K562 (cell line): ENCODE measurements at regions not wholly inside any gene's neighbourhood (a gene's known extent, or its start where the extent isn't known, plus 50 kb on each side); places are given as distances from the start of the nearest gene placed in this dataset.

ENCODE experiments used
- BMI1 ChIP-seq: fragments of 150-350 bp; IDR thresholded peaks from 2 replicates; pipeline ENCODE4 v1.6.1; 2014; ENCODE audit warnings: low read length
- CEBPG ChIP-seq, 3 experiments: fragments of 200-800 bp in 1 of 3; sonication (Bioruptor generic) in 1 of 3; sonication (generic) in 1 of 3; formaldehyde crosslinking in 1 of 3; IDR thresholded peaks in 2 of 3; conservative IDR thresholded peaks in 1 of 3; 2 replicates each; pipeline versions ENCODE4 v1.6.1 to v1.8.0; 2016 to 2022; ENCODE audit warnings: missing compliant biosample characterization in 2 of 3, missing genetic modification characterization in 2 of 3, mild to moderate bottlenecking in 1 of 3, missing genetic modification reagents in 1 of 3
- CTCF ChIP-seq, 3 experiments: IDR thresholded peaks in 2 of 3; conservative IDR thresholded peaks in 1 of 3; 2 replicates each; pipeline ENCODE4 v1.5.1; 2011 to 2012; ENCODE audit warnings: low read length in 3 of 3, mild to moderate bottlenecking in 3 of 3, control low read depth in 2 of 3, improper control_type of control experiment in 1 of 3, inconsistent platforms in 1 of 3, low read depth in 1 of 3, mixed read lengths in 1 of 3, moderate library complexity in 1 of 3; ENCODE audit not compliant: insufficient read depth in 2 of 3
- ELF2 ChIP-seq: fragments of 250-450 bp; sonication (Bioruptor Pico); IDR thresholded peaks from 2 replicates; pipeline ENCODE4 v1.5.0; 2021; ENCODE audit warnings: mild to moderate bottlenecking
- RB1 ChIP-seq: fragments of 450-650 bp; IDR thresholded peaks from 2 replicates; pipeline ENCODE4 v1.6.1; 2017; ENCODE audit warnings: low read depth, mild to moderate bottlenecking
- SOX6 ChIP-seq: fragments of 450-650 bp; IDR thresholded peaks from 2 replicates; pipeline ENCODE4 v1.6.1; 2014; ENCODE audit warnings: mild to moderate bottlenecking
- UBTF ChIP-seq, 2 experiments: IDR thresholded peaks; 2 replicates each; pipeline ENCODE4 v1.6.1; 2012; ENCODE audit warnings: improper control_type of control experiment in 2 of 2, low read depth in 2 of 2, low read length in 2 of 2, borderline replicate concordance in 1 of 2
- ZC3H11A ChIP-seq: IDR thresholded peaks from 2 replicates; pipeline ENCODE4 v1.6.1; 2012; ENCODE audit warnings: low read depth, low read length, improper control_type of control experiment
- ZFPM2 ChIP-seq: fragments of 250-450 bp; sonication (Bioruptor Pico); IDR thresholded peaks from 2 replicates; pipeline ENCODE4 v1.5.1; 2022; ENCODE audit warnings: mild to moderate bottlenecking
- ZNF431 ChIP-seq: sonication (generic); formaldehyde crosslinking; IDR thresholded peaks from 2 replicates; pipeline ENCODE4 v1.8.0; 2022; ENCODE audit warnings: mild to moderate bottlenecking, missing genetic modification reagents
- TF ChIP-seq, protein P1 (sequence below): fragments of 450-650 bp; IDR thresholded peaks from 2 replicates; pipeline ENCODE4 v1.6.1; 2016; ENCODE audit warnings: missing biosample characterization, missing genetic modification characterization
- TF ChIP-seq, protein P2 (sequence below), 2 experiments: fragments of 200-800 bp in 1 of 2; sonication (Bioruptor generic) in 1 of 2; sonication (generic) in 1 of 2; formaldehyde crosslinking in 1 of 2; IDR thresholded peaks in 1 of 2; conservative IDR thresholded peaks in 1 of 2; 2 replicates each; pipeline versions ENCODE4 v1.5.0 to v1.6.1; 2016 to 2020; ENCODE audit warnings: missing compliant biosample characterization in 1 of 2, missing genetic modification characterization in 1 of 2, missing genetic modification reagents in 1 of 2
- TF ChIP-seq, protein P3 (sequence below): fragments of 450-650 bp; conservative IDR thresholded peaks from 2 replicates; pipeline ENCODE4 v1.6.1; 2016; ENCODE audit warnings: missing genetic modification characterization, low read depth, mild to moderate bottlenecking, missing compliant biosample characterization, moderate library complexity
- TF ChIP-seq, protein P4 (sequence below): fragments of 250-450 bp; sonication (Bioruptor Pico); IDR thresholded peaks from 2 replicates; pipeline ENCODE4 v1.8.0; 2022; ENCODE audit warnings: moderate library complexity, mild to moderate bottlenecking, inconsistent platforms

GRCh38 chr18:1438458-1438910 is 533.8 kb downstream of the ADCYAP1 start (continued):
- TF ChIP-seq UBTF (IDR thresholded peaks at IDR 0.05; ENCODE audit: borderline replicate concordance in 1 of 2, low read depth in 2 of 2, low read length in 2 of 2) (peak in 1 of 2 experiments; percentile 38; a peak in 1 of 4 replicates), ZC3H11A (no peak), RB1 (no peak), CEBPG (CRISPR knock-in tag; IDR thresholded peaks at IDR 0.05) (peak; percentile 96), CEBPG (tag; conservative IDR thresholded peaks at IDR 0.05 in 1 of 2, IDR thresholded peaks at IDR 0.05 in 1 of 2) (peak; percentile 98 to 99), SOX6 (no peak), BMI1 (no peak), ELF2 (peak; percentile 40; the same call in 1 of the 2 replicates), ZNF431 (CRISPR knock-in tag) (no peak), ZFPM2 (CRISPR knock-in tag) (no peak), CTCF (IDR thresholded peaks at IDR 0.05 in 2 of 3, conservative IDR thresholded peaks at IDR 0.05 in 1 of 3; ENCODE audit: insufficient read depth in 2 of 3, low read depth in 1 of 3, low read length in 3 of 3) (no peak)
- TF ChIP-seq, protein P1, sequence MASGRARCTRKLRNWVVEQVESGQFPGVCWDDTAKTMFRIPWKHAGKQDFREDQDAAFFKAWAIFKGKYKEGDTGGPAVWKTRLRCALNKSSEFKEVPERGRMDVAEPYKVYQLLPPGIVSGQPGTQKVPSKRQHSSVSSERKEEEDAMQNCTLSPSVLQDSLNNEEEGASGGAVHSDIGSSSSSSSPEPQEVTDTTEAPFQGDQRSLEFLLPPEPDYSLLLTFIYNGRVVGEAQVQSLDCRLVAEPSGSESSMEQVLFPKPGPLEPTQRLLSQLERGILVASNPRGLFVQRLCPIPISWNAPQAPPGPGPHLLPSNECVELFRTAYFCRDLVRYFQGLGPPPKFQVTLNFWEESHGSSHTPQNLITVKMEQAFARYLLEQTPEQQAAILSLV (tag) = peak; percentile 94
- TF ChIP-seq, protein P2, sequence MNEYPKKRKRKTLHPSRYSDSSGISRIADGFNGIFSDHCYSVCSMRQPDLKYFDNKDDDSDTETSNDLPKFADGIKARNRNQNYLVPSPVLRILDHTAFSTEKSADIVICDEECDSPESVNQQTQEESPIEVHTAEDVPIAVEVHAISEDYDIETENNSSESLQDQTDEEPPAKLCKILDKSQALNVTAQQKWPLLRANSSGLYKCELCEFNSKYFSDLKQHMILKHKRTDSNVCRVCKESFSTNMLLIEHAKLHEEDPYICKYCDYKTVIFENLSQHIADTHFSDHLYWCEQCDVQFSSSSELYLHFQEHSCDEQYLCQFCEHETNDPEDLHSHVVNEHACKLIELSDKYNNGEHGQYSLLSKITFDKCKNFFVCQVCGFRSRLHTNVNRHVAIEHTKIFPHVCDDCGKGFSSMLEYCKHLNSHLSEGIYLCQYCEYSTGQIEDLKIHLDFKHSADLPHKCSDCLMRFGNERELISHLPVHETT (CRISPR knock-in tag; conservative IDR thresholded peaks at IDR 0.05 in 1 of 2, IDR thresholded peaks at IDR 0.05 in 1 of 2) = no peak
- TF ChIP-seq, protein P3, sequence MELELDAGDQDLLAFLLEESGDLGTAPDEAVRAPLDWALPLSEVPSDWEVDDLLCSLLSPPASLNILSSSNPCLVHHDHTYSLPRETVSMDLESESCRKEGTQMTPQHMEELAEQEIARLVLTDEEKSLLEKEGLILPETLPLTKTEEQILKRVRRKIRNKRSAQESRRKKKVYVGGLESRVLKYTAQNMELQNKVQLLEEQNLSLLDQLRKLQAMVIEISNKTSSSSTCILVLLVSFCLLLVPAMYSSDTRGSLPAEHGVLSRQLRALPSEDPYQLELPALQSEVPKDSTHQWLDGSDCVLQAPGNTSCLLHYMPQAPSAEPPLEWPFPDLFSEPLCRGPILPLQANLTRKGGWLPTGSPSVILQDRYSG = no peak
- TF ChIP-seq, protein P4, sequence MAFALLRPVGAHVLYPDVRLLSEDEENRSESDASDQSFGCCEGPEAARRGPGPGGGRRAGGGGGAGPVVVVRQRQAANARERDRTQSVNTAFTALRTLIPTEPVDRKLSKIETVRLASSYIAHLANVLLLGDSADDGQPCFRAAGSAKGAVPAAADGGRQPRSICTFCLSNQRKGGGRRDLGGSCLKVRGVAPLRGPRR (CRISPR knock-in tag) = no peak
